HG02798 (cell line): ENCODE measurements at regions not wholly inside any gene's neighbourhood (a gene's known extent, or its start where the extent isn't known, plus 50 kb on each side); places are given as distances from the start of the nearest gene placed in this dataset.

Experiments used
- ATAC-seq: cut with Tn5 transposase; IDR thresholded peaks from one replicate; pipeline ENCODE4 v1.9.1; 2021; ENCODE audit warnings: mild to moderate bottlenecking; ENCODE audit not compliant: unreplicated experiment, poor library complexity

GRCh38 chr4:106687026-106687425, 318.4 kb upstream of the GIMD1 start:
- ATAC-seq, result no peak

- ATAC-seq, result no peak
Observed at GRCh38 chr4:106681381-106681921, 312.9 kb upstream of the GIMD1 start.

GRCh38 chr4:106679063-106679462, 310.5 kb upstream of the GIMD1 start:
- ATAC-seq, result no peak

GRCh38 chr4:106677213-106677612, 308.6 kb upstream of the GIMD1 start:
- no peak for ATAC-seq

GRCh38 chr4:106676173-106676921, 307.8 kb upstream of the GIMD1 start:
- no peak for ATAC-seq

DNA sequence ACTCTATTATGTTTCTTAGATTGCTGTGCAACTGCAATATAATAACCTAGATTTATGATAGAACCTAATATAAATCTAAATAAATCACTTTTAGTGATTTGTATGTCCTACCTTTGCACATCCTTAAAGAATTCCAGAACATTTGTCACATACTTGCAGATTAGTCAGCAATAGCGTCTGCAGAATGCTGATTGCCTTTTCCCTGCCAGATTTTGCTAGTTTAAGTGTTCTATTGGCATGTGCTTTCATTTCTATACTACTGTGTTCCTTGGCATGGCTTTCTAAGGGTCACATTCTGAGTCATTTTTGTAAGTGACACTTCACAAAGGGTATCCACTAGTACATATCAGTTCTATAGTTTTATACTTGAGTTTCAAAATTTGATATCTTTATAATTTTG, 303.1 kb upstream of the GIMD1 start:
- no peak for ATAC-seq

DNA sequence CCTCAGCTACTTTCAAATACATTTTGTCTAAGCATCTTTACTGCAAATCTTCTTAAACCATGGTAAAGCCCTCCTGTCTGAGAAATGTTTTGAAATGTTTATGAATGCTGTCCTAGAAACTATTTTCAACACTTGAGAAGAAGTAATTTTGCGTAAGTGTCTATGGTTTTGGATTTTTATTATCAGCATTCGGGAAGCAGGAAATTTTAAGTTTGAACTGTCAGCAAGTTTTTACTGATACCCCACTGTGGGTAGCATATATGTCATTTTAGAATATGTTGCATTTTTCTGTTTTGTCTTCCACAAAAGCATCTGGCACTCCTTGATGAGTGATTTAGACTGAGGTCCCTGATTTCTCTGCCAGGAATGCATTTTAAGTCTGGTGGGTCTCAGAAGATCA, 302.4 kb upstream of the GIMD1 start:
- ATAC-seq, result no peak

DNA sequence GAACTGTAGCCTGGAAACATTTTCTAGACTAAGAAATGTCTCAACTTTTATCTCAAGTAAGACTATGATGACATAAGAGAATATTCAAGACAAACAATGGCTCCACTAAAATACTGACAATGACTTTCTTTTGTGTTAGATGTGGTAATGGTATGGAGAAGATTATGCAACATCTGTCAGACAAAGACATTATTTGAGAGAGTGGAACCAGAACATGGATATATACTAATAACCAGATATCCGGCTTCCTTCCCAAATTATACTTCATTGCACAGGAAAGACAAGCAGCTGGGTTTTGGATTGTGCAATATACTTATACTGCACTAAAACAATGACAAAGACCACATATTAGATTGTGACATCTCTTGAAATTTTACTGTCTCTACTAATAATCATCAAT, 290.8 kb upstream of the GIMD1 start:
- ATAC-seq, result no peak

DNA sequence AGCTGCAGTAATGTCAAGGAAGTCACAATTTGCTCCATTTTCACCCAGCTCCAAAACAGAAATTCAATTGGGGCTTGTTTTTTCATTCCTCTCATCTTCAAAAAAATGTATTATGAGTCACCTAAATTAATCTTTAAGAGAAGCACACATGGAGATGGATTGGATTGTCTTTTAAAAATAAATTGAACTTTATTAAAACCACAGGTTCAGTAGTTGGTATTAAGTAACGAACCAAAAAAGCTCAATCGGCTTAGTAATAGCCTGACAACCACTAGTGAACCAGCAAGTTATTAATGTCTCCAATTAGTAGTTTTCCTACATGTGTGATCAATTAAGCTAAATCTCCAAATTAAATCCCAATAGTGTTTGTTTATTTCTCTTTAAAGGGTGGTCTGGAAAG, 283.5 kb upstream of the GIMD1 start:
- ATAC-seq, result no peak

DNA sequence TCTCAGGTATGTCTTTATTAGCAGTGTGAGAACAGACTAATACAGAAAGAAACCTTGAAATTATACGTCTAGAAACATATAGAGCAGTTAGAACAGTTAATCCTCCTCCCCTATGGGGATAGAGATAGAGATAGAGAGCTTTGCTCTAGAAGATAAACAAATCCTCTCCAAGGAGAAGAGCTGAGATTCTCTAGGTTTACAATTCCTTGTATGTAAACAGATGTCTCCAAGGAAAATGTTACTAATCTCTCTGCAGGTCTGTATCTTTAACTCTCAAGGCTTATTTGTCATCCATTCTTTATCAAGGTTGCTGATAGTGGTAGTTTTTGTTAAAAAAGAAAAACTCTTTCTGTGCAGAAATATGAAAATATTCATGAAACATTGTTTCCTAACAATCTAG, 282.1 kb upstream of the GIMD1 start:
- no peak for ATAC-seq

DNA sequence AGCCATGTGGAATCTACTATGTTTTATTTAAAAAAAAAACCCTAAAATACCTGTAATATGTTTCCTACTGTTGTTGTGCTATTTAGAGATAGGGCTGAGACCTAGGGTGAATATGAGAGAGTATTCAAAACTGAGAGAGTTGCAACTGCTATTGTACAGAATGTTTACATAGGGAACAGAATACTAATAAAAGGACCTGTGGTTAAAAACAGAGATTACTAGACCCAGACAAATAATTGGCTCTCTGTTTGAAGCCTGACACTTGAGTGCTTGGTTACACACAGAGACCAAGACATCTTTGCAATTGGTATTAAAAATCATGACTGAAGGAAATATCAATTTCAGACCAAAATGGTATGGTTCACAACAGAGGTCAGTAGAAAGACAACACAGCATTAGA, 278.9 kb upstream of the GIMD1 start:
- ATAC-seq, result no peak

DNA sequence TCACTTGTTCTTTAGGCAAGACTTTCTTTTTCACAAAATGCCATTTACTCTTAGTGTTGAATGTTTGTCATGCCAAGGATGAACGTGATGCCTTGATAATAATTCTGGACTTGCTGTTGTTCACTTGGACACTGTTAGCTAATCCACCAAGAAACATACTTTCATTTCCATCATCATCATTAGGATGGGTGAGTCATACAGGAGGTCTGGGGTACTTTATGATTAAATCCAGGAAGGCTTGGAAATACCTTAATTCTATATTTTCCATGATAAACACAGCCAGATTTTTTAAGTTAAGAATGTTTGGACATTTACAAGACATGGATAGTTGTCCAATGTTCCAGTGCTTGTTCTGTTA, 260.7 kb upstream of the GIMD1 start:
- ATAC-seq, result no peak

DNA sequence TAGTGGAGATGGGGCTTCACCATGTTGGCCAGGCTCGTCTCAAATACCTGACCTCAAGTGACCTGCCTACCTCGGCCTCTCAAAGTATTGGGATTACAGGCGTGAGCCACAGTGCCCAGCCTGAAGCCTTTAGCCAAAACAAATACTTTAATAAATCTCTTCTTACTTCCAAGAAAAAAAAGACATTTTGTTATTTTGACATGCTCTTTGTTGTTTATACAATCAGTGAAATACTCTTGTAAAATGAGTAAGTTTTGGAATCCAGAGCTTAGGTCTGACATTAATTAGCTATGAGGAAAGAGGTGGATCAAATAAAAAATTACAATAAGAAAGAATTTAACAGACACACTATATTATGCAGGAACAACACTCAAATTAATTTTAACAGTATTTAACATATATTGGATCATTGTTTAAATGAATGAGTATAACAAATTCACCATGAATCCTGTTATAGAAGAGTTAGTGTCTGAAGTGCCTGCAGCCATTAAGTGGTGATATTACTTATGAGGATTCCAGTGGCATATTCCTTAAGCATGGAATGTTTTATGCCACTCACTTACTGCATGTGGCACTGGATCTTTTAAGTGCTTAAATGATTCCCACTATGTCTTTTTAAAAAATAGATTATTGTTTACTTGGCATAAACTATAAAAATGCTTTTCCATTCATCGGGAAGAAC, 260.1 kb upstream of the GIMD1 start:
- no peak for ATAC-seq

DNA sequence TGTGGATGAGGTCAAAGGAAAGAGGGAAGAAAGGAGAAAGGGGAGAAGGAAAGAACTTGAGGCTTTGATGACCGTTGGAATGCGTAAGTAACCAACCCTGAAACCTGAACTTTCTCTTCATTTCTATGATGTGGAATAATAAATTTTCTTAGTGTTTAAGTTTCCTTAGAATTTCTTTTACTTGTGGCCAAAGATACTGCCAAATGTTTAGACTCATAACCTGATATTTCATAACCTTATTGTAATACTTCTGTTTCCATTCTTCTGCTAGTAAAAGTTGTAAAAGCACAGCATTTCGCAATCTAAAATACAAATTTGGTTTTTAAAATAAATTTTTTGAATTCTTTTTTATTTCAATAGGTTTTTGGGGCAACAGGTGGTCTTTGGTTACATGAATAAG, 258.5 kb upstream of the GIMD1 start:
- ATAC-seq, result no peak

GRCh38 chr4:106624671-106625070, 256.1 kb upstream of the GIMD1 start:
- ATAC-seq, result no peak

- no peak for ATAC-seq
Observed at GRCh38 chr4:106618956-106619355, 250.4 kb upstream of the GIMD1 start.

DNA sequence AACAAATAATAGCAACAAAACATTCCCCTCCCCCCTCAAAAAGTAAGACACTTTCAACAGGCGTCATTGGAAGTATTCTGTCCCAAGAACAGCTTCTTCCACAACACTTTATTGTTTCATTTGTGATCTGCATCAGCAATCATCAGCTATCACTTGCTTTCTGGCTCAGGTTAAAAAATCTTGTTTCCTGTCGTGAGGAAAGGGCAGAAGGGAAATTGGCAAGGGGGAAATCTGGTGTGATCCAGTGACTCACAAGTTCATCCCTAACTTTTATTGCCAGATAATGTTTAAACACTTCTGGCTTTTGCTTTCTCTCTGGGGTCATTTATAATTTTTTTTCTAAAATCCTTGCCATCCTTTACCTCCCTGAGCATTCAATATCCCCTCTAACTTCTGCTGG, 247.4 kb upstream of the GIMD1 start:
- no peak for ATAC-seq

DNA sequence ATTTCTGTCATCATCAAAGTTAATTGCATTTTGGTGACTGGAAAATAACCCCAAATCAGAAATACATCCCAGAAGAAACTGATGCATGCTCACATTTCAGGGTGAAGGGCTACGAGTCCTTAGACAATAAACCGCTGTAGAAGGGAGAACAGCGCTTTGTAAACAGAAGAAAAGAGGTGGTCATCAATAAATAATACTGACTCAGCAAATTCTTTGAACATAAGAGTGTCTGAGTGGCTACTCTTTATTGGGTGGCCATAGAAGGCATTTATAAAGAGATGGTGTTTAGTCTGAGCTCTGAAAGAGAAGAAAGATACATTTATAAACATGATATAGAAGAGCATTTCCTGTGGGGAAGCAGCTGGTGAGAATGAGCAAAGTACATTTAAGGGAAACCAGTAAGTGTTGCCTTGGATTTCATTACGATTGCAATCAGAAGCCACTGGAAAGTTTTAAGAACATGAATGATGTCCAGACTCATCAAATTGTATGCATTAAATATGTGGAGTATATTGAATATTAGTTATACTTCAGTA, 246.9 kb upstream of the GIMD1 start:
- no peak for ATAC-seq

DNA sequence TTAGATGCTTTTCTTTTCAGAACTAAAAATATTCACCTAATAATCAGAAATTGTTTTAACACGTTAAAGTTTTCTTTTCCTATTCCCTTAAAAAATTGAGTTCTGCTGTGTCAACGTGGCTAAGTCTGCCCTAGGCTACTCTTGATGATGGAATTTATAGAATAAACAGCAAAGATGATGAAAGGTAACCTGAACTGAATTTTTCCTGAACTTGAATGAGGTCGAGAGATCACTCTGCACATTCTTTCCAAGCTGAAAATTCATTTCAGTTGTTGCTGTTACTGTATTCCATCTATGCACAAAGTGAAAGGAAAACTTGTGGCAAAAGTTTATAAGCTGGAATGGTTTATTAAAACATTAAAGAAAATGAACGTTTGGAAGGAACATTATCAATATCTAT, 245.9 kb upstream of the GIMD1 start:
- no peak for ATAC-seq

DNA sequence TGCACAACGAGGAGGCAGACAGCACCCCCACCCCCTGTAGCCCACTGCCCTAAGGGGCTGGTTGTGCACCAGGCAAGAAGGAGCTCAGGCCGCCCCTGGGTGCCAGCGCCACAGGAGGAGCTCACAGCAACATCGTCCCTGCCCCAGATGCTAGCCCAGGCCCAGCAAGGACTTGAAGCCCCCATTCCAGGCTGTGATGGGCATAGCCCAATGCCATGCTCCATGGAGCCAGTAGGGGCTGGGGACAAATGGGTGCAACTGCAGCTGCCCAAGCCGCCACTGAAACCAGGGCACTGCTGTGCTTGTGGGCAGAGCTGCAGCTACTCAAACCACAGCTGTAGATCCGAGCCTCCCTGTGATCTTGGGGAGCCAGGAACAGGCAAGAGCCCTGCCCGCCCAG, 241.3 kb upstream of the GIMD1 start:
- no peak for ATAC-seq

- no peak for ATAC-seq
Observed at GRCh38 chr4:106607558-106607957, 239.0 kb upstream of the GIMD1 start.
